GM12892 (cell line): ENCODE measurements at regions not wholly inside any gene's neighbourhood (a gene's known extent, or its start where the extent isn't known, plus 50 kb on each side); places are given as distances from the start of the nearest gene placed in this dataset.

ENCODE experiments used
- POLR2A ChIP-seq: IDR thresholded peaks from 2 replicates; pipeline ENCODE4 v1.6.1; 2011; ENCODE audit warnings: low read depth, low read length, control low read depth
- POLR2AphosphoS5 ChIP-seq: IDR thresholded peaks from 2 replicates; pipeline ENCODE4 v1.6.1; 2011; ENCODE audit warnings: low read depth, low read length, control low read depth

GRCh38 chr16:82340531-82340930 lies 170.5 kb upstream of the MPHOSPH6 start:
- TF ChIP-seq POLR2A: no peak
- TF ChIP-seq POLR2AphosphoS5: no peak
